A549 (cell line): ENCODE measurements at regions not wholly inside any gene's neighbourhood (a gene's known extent, or its start where the extent isn't known, plus 50 kb on each side); places are given as distances from the start of the nearest gene placed in this dataset.
A peak's percentile ranks its signal among the peaks of the same experiment; 100 is the strongest.

Source experiments
- ATAC-seq, 2 experiments: fragments of 200-7000 bp in 1 of 2; fragments of >200 bp in 1 of 2; cut with Nextera tagmentation in 1 of 2; cut with Tn5 transposase in 1 of 2; 3 replicates each; pipeline versions ENCODE4 v1.8.0 to v1.9.1; 2018 to 2020; ENCODE audit warnings: mild to moderate bottlenecking in 1 of 2, moderate library complexity in 1 of 2
- CTCF ChIA-PET: fragments of 300-600 bp; sonication (Branson Sonifier 250); formaldehyde crosslinking; extraction: SDS; loops from one replicate; lab custom pipeline; 2021; ENCODE audit warnings: antibody characterized with exemption, inconsistent platforms; lab: Yijun Ruan, JAX
- POLR2A ChIA-PET: fragments of 350-600 bp; formaldehyde crosslinking; extraction: SDS; loops from one replicate; lab custom pipeline; 2021; ENCODE audit warnings: antibody characterized with exemption, inconsistent platforms; lab: Yijun Ruan, JAX
- DNase-seq, 2 experiments: peaks; one replicate each; pipeline versions ENCODE4 v3.0.0 to v3.0.0-alpha.2; 2011 to 2016; ENCODE audit warnings: low read depth in 1 of 2, low spot score in 1 of 2
- FAIRE-seq: peaks from 2 replicates; lab custom pipeline; 2011; peaks lifted over from hg19 to GRCh38; lab: Jason Lieb, UNC
- H3K27ac ChIP-seq, 2 experiments: fragments of >200 bp; sonication (Bioruptor Twin); formaldehyde crosslinking; 3 replicates each; pipeline ENCODE4 v1.5.1; 2016 to 2017
- H3K4me1 ChIP-seq: fragments of >200 bp; sonication (Bioruptor Twin); formaldehyde crosslinking; 3 replicates; pipeline ENCODE4 v1.6.1; 2016
- H3K4me2 ChIP-seq: fragments of >200 bp; sonication (Bioruptor Twin); formaldehyde crosslinking; 3 replicates; pipeline ENCODE4 v1.6.1; 2016
- H3K4me3 ChIP-seq: fragments of >200 bp; sonication (Bioruptor Twin); formaldehyde crosslinking; 3 replicates; pipeline ENCODE4 v1.5.1; 2016
- H3K9me3 ChIP-seq: fragments of >200 bp; sonication (Bioruptor Twin); formaldehyde crosslinking; 3 replicates; pipeline ENCODE4 v1.6.1; 2016
- BHLHE40 ChIP-seq: IDR thresholded peaks from 2 replicates; pipeline ENCODE4 v1.6.1; 2012; ENCODE audit warnings: low read depth, low read length, inconsistent platforms
- CEBPB ChIP-seq, 2 experiments: fragments of >200 bp in 1 of 2; sonication (Bioruptor Twin) in 1 of 2; formaldehyde crosslinking in 1 of 2; IDR thresholded peaks; 2 replicates each; pipeline ENCODE4 v1.6.1; 2012 to 2016
- CHD2 ChIP-seq: fragments of 150-350 bp; IDR thresholded peaks from 2 replicates; pipeline ENCODE4 v1.6.1; 2014; ENCODE audit warnings: low read length; ENCODE audit not compliant: partially characterized antibody
- EHF ChIP-seq: fragments of 250-450 bp; sonication (Bioruptor Pico); IDR thresholded peaks from 2 replicates; pipeline ENCODE4 v1.5.0; 2020; ENCODE audit warnings: mild to moderate bottlenecking
- EHMT2 ChIP-seq: fragments of 200-600 bp; sonication (generic); IDR thresholded peaks from 2 replicates; pipeline ENCODE4 v1.6.1; 2016; ENCODE audit warnings: antibody characterized with exemption, low read depth, mild to moderate bottlenecking, moderate library complexity
- EP300 ChIP-seq, 2 experiments: fragments of >200 bp; sonication (Bioruptor Twin); formaldehyde crosslinking; IDR thresholded peaks; 2 replicates in 1 of 2; 3 replicates in 1 of 2; pipeline ENCODE4 v1.6.1; 2016 to 2017
- FOSL2 ChIP-seq, 2 experiments: fragments of 450-650 bp in 1 of 2; fragments of >200 bp in 1 of 2; sonication (Bioruptor Twin) in 1 of 2; formaldehyde crosslinking; IDR thresholded peaks; 2 replicates each; pipeline versions ENCODE4 v1.5.0 to v1.6.1; 2016 to 2020; ENCODE audit warnings: mild to moderate bottlenecking in 1 of 2, moderate library complexity in 1 of 2
- FOXS1 ChIP-seq: fragments of 250-450 bp; sonication (Bioruptor Pico); IDR thresholded peaks from 2 replicates; pipeline ENCODE4 v1.5.0; 2020; ENCODE audit warnings: mild to moderate bottlenecking, moderate library complexity
- HOXB5 ChIP-seq: fragments of 250-450 bp; sonication (Bioruptor Pico); IDR thresholded peaks from 2 replicates; pipeline ENCODE4 v1.5.0; 2020; ENCODE audit warnings: mild to moderate bottlenecking, moderate library complexity
- JUNB ChIP-seq: fragments of >200 bp; sonication (Bioruptor Twin); formaldehyde crosslinking; IDR thresholded peaks from 2 replicates; pipeline ENCODE4 v1.6.1; 2016
- KDM1A ChIP-seq: fragments of 200-600 bp; sonication (generic); IDR thresholded peaks from 2 replicates; pipeline ENCODE4 v1.6.1; 2016; ENCODE audit warnings: low read depth, mild to moderate bottlenecking
- MAFK ChIP-seq: fragments of 450-650 bp; IDR thresholded peaks from 2 replicates; pipeline ENCODE4 v1.6.1; 2014; ENCODE audit not compliant: partially characterized antibody
- NPAS2 ChIP-seq: fragments of 250-450 bp; sonication (Bioruptor Pico); IDR thresholded peaks from 2 replicates; pipeline ENCODE4 v1.8.0; 2022; ENCODE audit warnings: mild to moderate bottlenecking, moderate library complexity, borderline replicate concordance
- NR3C1 ChIP-seq: fragments of >200 bp; sonication (Bioruptor Twin); formaldehyde crosslinking; IDR thresholded peaks from 3 replicates; pipeline ENCODE4 v1.6.1; 2017
- RNF2 ChIP-seq: fragments of 200-600 bp; sonication (generic); IDR thresholded peaks from 2 replicates; pipeline ENCODE4 v1.6.1; 2016; ENCODE audit warnings: low read depth, mild to moderate bottlenecking, antibody characterized with exemption, moderate library complexity, borderline replicate concordance
- ZFP36 ChIP-seq: fragments of 450-650 bp; IDR thresholded peaks from 2 replicates; pipeline ENCODE4 v1.6.1; 2014; ENCODE audit warnings: borderline replicate concordance; ENCODE audit not compliant: partially characterized antibody
- ZNF302 ChIP-seq: fragments of 250-450 bp; sonication (Bioruptor Pico); IDR thresholded peaks from 2 replicates; pipeline ENCODE4 v1.9.0; 2021; ENCODE audit warnings: inconsistent platforms, mild to moderate bottlenecking, moderate library complexity
- WGBS: methylation state at CpG from one replicate; pipeline ENCODE4 v1.1.6; 2017; ENCODE audit errors: missing lambda C conversion rate; 5-methylcytosine and 5-hydroxymethylcytosine counted together
- TF ChIP-seq, protein P1 (sequence below): IDR thresholded peaks from 2 replicates; pipeline ENCODE4 v1.6.1; 2012
- TF ChIP-seq, protein P2 (sequence below): fragments of >200 bp; sonication (Bioruptor Twin); formaldehyde crosslinking; IDR thresholded peaks from 3 replicates; pipeline ENCODE4 v1.6.1; 2016
- TF ChIP-seq, protein P3 (sequence below): fragments of 450-650 bp; IDR thresholded peaks from 2 replicates; pipeline ENCODE4 v1.6.1; 2014; ENCODE audit warnings: antibody characterized with exemption

DNA sequence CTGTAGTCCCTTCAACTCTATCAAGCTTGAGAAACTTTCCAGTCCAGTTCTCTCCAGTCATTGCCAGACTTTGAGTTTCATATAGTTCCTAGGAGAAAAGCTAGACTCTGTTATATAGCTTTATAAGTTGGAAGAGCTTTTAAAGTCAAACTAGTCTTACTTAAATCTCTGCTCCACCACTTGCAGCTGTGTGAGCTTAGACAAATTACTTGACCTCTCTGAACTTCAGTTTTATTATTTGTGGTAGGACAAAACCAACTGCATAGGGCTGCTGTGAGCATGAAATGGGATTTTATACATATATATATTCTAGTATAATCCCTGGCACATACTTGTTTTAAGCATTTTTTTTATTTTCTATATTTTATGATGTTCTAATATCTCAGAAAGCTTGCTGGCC is 338.7 kb upstream of the NR5A2 start:
- 0 out of 2 replicates have a peak, but pooled peaks have one; percentile 22 for TF ChIP-seq KDM1A
- no peak for TF ChIP-seq NR3C1
- peaks cover 59% of the 10 kb centered on the region for H3K4me1 ChIP-seq
- H3K4me2 ChIP-seq: no peak overlapping the region
- peak overlapping the region; percentile 20 to 73; a peak in 4 of 6 replicates for H3K27ac ChIP-seq
- DNase-seq: no peak
- no peak overlapping the region for H3K4me3 ChIP-seq
- no peaks in the 10 kb centered on the region for H3K9me3 ChIP-seq
- POLR2A ChIA-PET: no interaction called here
- no peak for FAIRE-seq
- ATAC-seq: no peak
- CTCF ChIA-PET: interaction anchor here (0.8 to 2.4 kb wide), 8 partner anchors 11 to 821 kb away, joined by 3 to 8 read pairs (median 3); no protein-coding TSS in a partner anchor

DNA sequence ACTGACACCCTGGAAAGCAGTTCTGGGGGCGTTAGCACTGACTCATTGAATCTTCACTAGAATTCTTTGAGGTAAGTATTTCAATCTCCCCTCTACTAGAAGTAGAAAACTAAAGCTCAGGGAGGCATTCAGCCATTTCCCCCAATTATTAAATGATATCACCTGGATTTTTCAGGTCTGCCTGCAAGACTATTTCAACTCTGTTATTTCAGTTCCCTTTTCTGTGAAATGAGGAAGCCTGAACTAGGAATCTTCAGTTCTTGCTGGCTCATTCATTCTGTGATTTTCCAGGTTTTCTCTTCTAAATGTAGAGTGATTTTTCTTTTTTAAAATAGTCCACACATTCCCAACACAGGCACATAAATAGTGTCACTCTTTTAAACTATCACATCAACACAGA is 337.0 kb upstream of the NR5A2 start:
- POLR2A ChIA-PET: interaction anchor here (0.6 kb wide), 1 partner anchor 88 kb away, joined by 6 read pairs; no protein-coding TSS in a partner anchor
- Histone ChIP-seq H3K4me3 (no peak overlapping the region), H3K4me1 (peaks cover 46% of the 10 kb centered on the region), H3K9me3 (no peaks in the 10 kb centered on the region), H3K4me2 (no peak overlapping the region), H3K27ac (peak overlapping the region; percentile 16 to 73; a peak in 4 of 6 replicates)
- DNase-seq (no peak), ATAC-seq (no peak), FAIRE-seq (no peak)
- no peak for TF ChIP-seq CHD2
- TF ChIP-seq EHMT2: no peak
- no peak for TF ChIP-seq EP300 (IDR thresholded peaks at IDR 0.05)
- no peak for TF ChIP-seq BHLHE40
- no peak for TF ChIP-seq EHF (CRISPR knock-in tag)
- TF ChIP-seq CEBPB (IDR thresholded peaks at IDR 0.05): no peak
- TF ChIP-seq, protein P1, sequence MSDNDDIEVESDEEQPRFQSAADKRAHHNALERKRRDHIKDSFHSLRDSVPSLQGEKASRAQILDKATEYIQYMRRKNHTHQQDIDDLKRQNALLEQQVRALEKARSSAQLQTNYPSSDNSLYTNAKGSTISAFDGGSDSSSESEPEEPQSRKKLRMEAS: no peak
- TF ChIP-seq FOXS1 (CRISPR knock-in tag): no peak
- no peak for TF ChIP-seq RNF2
- TF ChIP-seq, protein P2, sequence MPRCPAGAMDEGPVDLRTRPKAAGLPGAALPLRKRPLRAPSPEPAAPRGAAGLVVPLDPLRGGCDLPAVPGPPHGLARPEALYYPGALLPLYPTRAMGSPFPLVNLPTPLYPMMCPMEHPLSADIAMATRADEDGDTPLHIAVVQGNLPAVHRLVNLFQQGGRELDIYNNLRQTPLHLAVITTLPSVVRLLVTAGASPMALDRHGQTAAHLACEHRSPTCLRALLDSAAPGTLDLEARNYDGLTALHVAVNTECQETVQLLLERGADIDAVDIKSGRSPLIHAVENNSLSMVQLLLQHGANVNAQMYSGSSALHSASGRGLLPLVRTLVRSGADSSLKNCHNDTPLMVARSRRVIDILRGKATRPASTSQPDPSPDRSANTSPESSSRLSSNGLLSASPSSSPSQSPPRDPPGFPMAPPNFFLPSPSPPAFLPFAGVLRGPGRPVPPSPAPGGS: no peak
- TF ChIP-seq HOXB5 (CRISPR knock-in tag): no peak
- no peak for TF ChIP-seq ZNF302 (CRISPR knock-in tag)
- no peak for TF ChIP-seq MAFK
- no peak for TF ChIP-seq JUNB
- CTCF ChIA-PET: interaction anchor here (2.4 kb wide), 1 partner anchor 820 kb away, joined by 8 read pairs; no protein-coding TSS in a partner anchor
- 92% methylated on average over 1 of the region's 1 CpG for WGBS

DNA sequence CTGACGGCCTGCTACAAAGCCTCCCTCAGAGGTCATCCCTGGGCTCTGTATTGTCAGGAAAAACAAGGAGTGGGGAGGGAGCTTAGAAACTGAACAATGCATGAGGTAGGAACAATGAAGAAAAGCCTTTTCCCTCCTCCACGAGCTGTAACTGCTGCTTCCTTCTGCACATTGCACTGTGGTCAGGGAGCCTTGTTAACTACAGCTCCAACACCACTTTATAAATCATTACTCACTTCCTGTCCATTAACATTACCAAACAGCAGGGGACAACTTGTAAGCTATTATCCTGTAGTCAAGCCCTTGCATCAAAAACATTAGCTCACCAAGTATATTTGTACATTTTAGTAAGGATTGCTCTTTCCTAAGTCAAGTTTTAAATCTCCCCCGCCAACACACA is 336.0 kb upstream of the NR5A2 start:
- Histone ChIP-seq H3K4me3 (no peak overlapping the region), H3K27ac (peak overlapping the region; percentile 34 to 73; a peak in 5 of 6 replicates), H3K4me2 (peak overlapping the region; percentile 21; the same call in 2 of the 3 replicates), H3K9me3 (no peaks in the 10 kb centered on the region), H3K4me1 (peaks cover 35% of the 10 kb centered on the region)
- peak in 1 of 2 experiments; percentile 59; a peak in 2 of 6 replicates for ATAC-seq
- FAIRE-seq: no peak
- WGBS: 51% methylated on average over 3 of the region's 3 CpGs
- 0 out of 2 replicates have a peak, but pooled peaks have one; percentile 6 for TF ChIP-seq JUNB
- TF ChIP-seq, protein P3, sequence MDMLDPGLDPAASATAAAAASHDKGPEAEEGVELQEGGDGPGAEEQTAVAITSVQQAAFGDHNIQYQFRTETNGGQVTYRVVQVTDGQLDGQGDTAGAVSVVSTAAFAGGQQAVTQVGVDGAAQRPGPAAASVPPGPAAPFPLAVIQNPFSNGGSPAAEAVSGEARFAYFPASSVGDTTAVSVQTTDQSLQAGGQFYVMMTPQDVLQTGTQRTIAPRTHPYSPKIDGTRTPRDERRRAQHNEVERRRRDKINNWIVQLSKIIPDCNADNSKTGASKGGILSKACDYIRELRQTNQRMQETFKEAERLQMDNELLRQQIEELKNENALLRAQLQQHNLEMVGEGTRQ: no peak
- TF ChIP-seq FOSL2 (IDR thresholded peaks at IDR 0.05): no peak
- TF ChIP-seq FOSL2 (CRISPR knock-in tag; IDR thresholded peaks at IDR 0.05): 0 out of 2 replicates have a peak, but pooled peaks have one; percentile 19
- TF ChIP-seq, protein P1: 0 out of 2 replicates have a peak, but pooled peaks have one; percentile 19
- TF ChIP-seq ZFP36: no peak
- no peak for TF ChIP-seq CEBPB (IDR thresholded peaks at IDR 0.05)
- TF ChIP-seq NPAS2 (CRISPR knock-in tag): no peak
- no peak for TF ChIP-seq MAFK
- ChIA-PET POLR2A (no interaction called here), CTCF (interaction anchor here (0.6 to 1.1 kb wide), 3 partner anchors 10 to 490 kb away, joined by 3 to 4 read pairs (median 4); no protein-coding TSS in a partner anchor)
- peak in 1 of 2 experiments; percentile 48 for DNase-seq
